Dendritic cell treated with granulocyte-macrophage colony-stimulating factor and Interleukin-4, amounts not matched to agents 40 ng/mL and 50 ng/mL, for 4 days (primary cell): ENCODE measurements at regions not wholly inside any gene's neighbourhood (a gene's known extent, or its start where the extent isn't known, plus 50 kb on each side); places are given as distances from the start of the nearest gene placed in this dataset.

Experiments
- H3K27ac Mint-ChIP-seq: one replicate; pipeline ENCODE4 v1.8.0; 2022; ENCODE audit warnings: mild to moderate bottlenecking, mixed read lengths
- H3K27me3 Mint-ChIP-seq: one replicate; pipeline ENCODE4 v1.8.0; 2022; ENCODE audit warnings: mild to moderate bottlenecking, mixed read lengths
- H3K36me3 Mint-ChIP-seq: one replicate; pipeline ENCODE4 v1.8.0; 2022; ENCODE audit warnings: low read depth, mixed read lengths
- H3K4me1 Mint-ChIP-seq: one replicate; pipeline ENCODE4 v1.8.0; 2022; ENCODE audit warnings: low read depth, mixed read lengths
- H3K4me3 Mint-ChIP-seq: one replicate; pipeline ENCODE4 v1.8.0; 2022; ENCODE audit warnings: mild to moderate bottlenecking, moderate library complexity, mixed read lengths
- H3K9me3 Mint-ChIP-seq: one replicate; pipeline ENCODE4 v1.8.0; 2022; ENCODE audit warnings: mixed read lengths
- intact Hi-C: fragments of 100-400 bp; cut with micrococcal nuclease; formaldehyde crosslinking; loops from one replicate; pipeline ENCODE4 v1.15.0; 2022

GRCh38 chr5:133806847-133807246 is 161.6 kb downstream of the C5orf15 start:
- Mint-ChIP-seq H3K27ac (no peak overlapping the region), H3K36me3 (no peaks in the 10 kb centered on the region), H3K27me3 (peaks cover 10% of the 10 kb centered on the region), H3K4me3 (no peak overlapping the region), H3K4me1 (no peaks in the 10 kb centered on the region), H3K9me3 (no peaks in the 10 kb centered on the region)
- intact Hi-C loops: no loop called here

GRCh38 chr5:133801955-133802751 is 166.3 kb downstream of the C5orf15 start:
- intact Hi-C loops: no loop called here
- H3K9me3 Mint-ChIP-seq: no peaks in the 10 kb centered on the region
- H3K4me1 Mint-ChIP-seq: no peaks in the 10 kb centered on the region
- no peak overlapping the region for H3K4me3 Mint-ChIP-seq
- no peak overlapping the region for H3K27ac Mint-ChIP-seq
- no peaks in the 10 kb centered on the region for H3K36me3 Mint-ChIP-seq
- H3K27me3 Mint-ChIP-seq: peaks cover 7% of the 10 kb centered on the region

- Mint-ChIP-seq H3K9me3 (no peaks in the 10 kb centered on the region), H3K36me3 (no peaks in the 10 kb centered on the region), H3K27ac (no peak overlapping the region), H3K4me1 (no peaks in the 10 kb centered on the region), H3K27me3 (peaks cover 7% of the 10 kb centered on the region), H3K4me3 (no peak overlapping the region)
- intact Hi-C loops: no loop called here
These were observed 167.0 kb downstream of the C5orf15 start for GRCh38 chr5:133801431-133801830.

DNA sequence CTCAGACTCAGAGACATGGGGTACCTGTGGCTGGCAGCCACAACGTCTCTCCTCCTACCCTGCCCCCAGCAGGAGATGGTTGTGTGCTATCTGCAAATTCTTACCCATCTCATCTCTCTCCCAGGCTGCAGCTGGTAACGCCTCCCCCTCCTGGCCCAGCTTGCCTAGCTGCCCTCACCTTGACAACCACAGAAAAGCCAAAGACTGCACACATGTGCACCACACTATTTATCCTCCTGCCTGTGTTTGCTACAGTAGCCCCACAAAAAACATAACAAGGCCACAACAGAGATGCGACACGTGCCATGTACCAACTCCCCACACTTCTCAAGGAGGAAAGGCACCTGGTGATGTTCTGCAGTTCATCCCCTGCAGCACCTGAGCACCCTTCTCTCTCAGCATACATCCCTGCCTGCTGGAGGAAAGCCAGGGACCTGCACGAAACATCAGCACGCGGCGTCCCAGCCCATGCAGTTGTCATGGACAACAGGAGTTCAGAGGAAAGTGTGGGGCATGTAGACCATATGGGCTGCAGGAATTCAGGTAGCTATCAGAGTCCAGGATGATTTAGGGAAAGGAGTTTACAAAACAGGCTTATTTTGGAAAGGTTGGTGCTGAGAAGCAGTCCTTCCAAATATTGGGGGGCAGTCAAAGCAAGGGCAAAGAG is 168.7 kb downstream of the C5orf15 start:
- H3K36me3 Mint-ChIP-seq: no peaks in the 10 kb centered on the region
- no peaks in the 10 kb centered on the region for H3K4me1 Mint-ChIP-seq

GRCh38 chr5:133797167-133797566 is 171.3 kb downstream of the C5orf15 start:
- intact Hi-C loops: no loop called here
- Mint-ChIP-seq H3K27ac (no peak overlapping the region), H3K4me1 (no peaks in the 10 kb centered on the region), H3K27me3 (peaks cover 3% of the 10 kb centered on the region), H3K4me3 (no peak overlapping the region), H3K36me3 (no peaks in the 10 kb centered on the region), H3K9me3 (no peaks in the 10 kb centered on the region)

More for the DNA sequence above, 168.7 kb downstream of the C5orf15 start:
- Mint-ChIP-seq H3K27me3 (peaks cover 3% of the 10 kb centered on the region), H3K27ac (no peak overlapping the region), H3K9me3 (no peaks in the 10 kb centered on the region), H3K4me3 (no peak overlapping the region)
- intact Hi-C loops: no loop called here

DNA sequence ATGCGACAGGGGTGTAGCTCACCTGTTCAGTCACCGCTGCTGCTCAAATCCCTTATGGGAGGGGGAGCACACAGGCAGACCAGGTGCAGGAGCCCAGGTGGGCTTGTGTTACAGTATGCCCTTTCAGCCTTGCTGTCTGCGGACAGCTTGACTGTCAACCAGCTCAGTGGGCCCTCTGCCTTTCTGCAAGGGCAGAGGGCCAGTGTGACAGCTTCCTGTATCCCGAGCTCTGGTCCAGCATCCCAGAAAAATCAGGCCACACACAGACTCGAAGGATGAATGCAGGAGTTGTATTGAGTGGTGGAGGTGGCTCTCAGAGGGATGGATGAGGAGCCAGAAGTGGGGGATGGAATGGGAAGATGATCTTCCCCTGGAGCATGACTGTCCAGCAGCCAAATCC is 172.2 kb downstream of the C5orf15 start:
- peaks cover 2% of the 10 kb centered on the region for H3K27me3 Mint-ChIP-seq
- intact Hi-C loops: no loop called here
- H3K9me3 Mint-ChIP-seq: no peaks in the 10 kb centered on the region
- no peaks in the 10 kb centered on the region for H3K4me1 Mint-ChIP-seq
- no peak overlapping the region for H3K27ac Mint-ChIP-seq
- no peaks in the 10 kb centered on the region for H3K36me3 Mint-ChIP-seq
- H3K4me3 Mint-ChIP-seq: no peak overlapping the region

DNA sequence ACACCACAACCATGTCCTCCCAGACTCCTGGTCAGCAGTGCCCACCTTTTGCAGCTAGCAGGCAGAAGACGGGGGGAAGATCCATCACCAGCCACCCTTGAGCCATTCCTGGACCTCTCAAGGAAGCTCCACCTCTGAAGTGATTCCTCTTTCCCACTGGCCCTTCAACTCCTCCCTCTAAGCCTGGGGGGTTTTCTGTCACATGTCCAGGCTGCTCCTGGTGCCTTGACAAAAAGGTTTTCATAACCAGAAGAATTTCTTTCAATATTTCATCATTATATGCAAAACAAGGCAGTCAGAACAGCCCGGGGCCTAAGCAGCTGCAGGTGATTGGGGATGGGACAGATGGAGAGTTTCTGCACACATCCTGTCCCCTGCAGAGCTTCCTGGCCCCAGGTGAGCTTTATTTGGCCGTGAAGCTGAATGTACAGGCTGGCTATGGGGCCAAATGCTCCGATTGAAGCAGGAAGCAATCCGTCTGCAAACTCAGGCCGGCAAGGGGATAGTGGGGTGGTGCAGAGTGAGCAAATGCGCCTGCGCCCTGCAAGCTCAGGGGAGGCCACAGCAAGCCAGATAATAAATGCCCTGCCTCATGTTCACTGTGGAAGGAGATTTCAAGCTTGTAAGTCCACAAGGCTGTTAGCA is 173.5 kb downstream of the C5orf15 start:
- Mint-ChIP-seq H3K9me3 (no peaks in the 10 kb centered on the region), H3K27me3 (peaks cover 2% of the 10 kb centered on the region), H3K4me3 (no peak overlapping the region), H3K36me3 (no peaks in the 10 kb centered on the region), H3K27ac (no peak overlapping the region), H3K4me1 (no peaks in the 10 kb centered on the region)
- intact Hi-C loops: no loop called here

DNA sequence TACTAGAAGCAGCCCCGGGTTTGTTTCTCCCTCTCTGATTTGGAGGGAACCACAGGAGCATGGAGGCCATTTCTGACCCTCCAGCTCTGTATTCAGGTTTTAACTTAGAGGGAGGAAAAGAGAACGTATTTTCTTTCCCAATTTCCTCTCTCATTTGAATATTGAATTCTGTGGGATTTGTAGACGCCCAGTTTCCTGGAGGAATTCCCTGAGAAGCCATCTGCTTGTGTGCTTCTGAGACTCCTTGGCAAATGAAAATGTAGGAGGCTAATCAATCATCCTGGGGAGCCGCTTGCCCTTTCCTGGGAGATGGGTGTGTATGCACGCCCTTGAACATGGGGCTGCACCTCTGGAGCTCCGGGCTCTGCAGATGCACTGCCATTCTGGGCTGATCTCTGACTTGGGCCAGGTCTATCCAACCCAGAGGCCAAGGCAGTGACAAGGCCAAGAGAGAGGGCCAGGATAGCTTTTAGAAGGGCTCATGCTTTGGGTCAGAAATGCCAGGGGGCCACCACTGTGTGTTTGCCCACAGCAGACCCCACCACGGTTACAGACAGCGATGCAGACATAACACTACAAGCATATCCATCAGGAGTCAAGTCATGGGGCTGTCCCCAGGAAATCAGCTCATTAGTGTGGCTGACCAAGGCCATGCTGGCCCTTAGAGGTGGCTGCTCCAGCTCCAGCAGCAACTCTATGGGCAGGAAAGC is 174.5 kb downstream of the C5orf15 start:
- Mint-ChIP-seq H3K4me1 (no peaks in the 10 kb centered on the region), H3K27me3 (peaks cover 2% of the 10 kb centered on the region), H3K27ac (no peak overlapping the region), H3K9me3 (no peaks in the 10 kb centered on the region), H3K4me3 (no peak overlapping the region), H3K36me3 (no peaks in the 10 kb centered on the region)
- intact Hi-C loops: no loop called here

- intact Hi-C loops: no loop called here
- no peak overlapping the region for H3K4me3 Mint-ChIP-seq
- no peaks in the 10 kb centered on the region for H3K36me3 Mint-ChIP-seq
- H3K9me3 Mint-ChIP-seq: no peaks in the 10 kb centered on the region
- H3K27ac Mint-ChIP-seq: no peak overlapping the region
- peaks cover 2% of the 10 kb centered on the region for H3K27me3 Mint-ChIP-seq
- H3K4me1 Mint-ChIP-seq: no peaks in the 10 kb centered on the region
These were observed 175.8 kb downstream of the C5orf15 start for GRCh38 chr5:133792655-133793054.

GRCh38 chr5:133792024-133792423 is 176.4 kb downstream of the C5orf15 start:
- H3K36me3 Mint-ChIP-seq: no peaks in the 10 kb centered on the region
- H3K9me3 Mint-ChIP-seq: no peaks in the 10 kb centered on the region
- intact Hi-C loops: no loop called here
- no peak overlapping the region for H3K4me3 Mint-ChIP-seq
- H3K27me3 Mint-ChIP-seq: peaks cover 2% of the 10 kb centered on the region
- H3K4me1 Mint-ChIP-seq: no peaks in the 10 kb centered on the region
- H3K27ac Mint-ChIP-seq: no peak overlapping the region

DNA sequence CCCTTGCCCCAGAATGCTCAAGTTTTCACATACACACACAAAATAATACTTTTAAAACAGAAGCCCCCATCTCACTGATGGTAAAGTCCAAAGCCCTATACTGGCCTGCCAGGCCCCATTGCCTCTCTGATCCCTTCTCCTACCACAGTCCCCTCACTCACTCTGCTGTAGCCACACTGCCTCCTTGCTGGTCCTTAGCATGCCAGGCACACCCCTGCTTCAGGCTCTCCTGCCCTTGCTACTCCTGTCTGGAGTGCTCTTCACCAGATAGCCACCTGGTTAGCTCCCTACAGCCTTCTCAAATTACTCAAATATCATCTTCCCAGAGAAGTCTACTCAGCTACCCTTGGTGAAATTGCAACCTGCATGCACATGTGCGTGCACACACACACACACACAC is 177.5 kb downstream of the C5orf15 start:
- H3K4me1 Mint-ChIP-seq: no peaks in the 10 kb centered on the region
- no peaks in the 10 kb centered on the region for H3K9me3 Mint-ChIP-seq
- H3K27me3 Mint-ChIP-seq: peaks cover 2% of the 10 kb centered on the region
- no peak overlapping the region for H3K4me3 Mint-ChIP-seq
- intact Hi-C loops: no loop called here
- no peaks in the 10 kb centered on the region for H3K36me3 Mint-ChIP-seq
- H3K27ac Mint-ChIP-seq: no peak overlapping the region

DNA sequence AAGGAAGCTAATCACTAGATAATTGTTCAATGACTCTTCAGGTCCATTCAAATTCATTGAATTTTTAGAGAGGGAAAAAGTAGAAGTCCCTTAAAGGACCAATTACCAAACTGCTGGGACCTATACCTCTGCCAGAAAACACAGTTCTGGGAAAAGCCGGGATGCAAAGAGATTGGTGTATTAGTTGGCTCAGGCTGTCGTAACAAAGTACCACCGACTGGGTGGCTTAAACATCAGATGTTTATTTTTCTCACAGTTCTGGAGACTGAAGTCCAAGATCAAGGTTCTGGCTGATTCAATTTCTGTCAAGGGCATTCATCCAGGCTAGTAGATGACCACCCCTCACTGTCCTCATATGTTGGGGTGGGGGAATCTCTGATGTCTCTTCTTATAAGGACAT is 177.1 kb upstream of the FSTL4 start:
- Mint-ChIP-seq H3K4me1 (no peaks in the 10 kb centered on the region), H3K36me3 (no peaks in the 10 kb centered on the region), H3K9me3 (no peaks in the 10 kb centered on the region), H3K4me3 (no peak overlapping the region), H3K27me3 (peaks cover 2% of the 10 kb centered on the region), H3K27ac (no peak overlapping the region)
- intact Hi-C loops: no loop called here

- H3K27me3 Mint-ChIP-seq: peaks cover 2% of the 10 kb centered on the region
- H3K4me1 Mint-ChIP-seq: no peaks in the 10 kb centered on the region
- no peaks in the 10 kb centered on the region for H3K36me3 Mint-ChIP-seq
- H3K4me3 Mint-ChIP-seq: no peak overlapping the region
- no peaks in the 10 kb centered on the region for H3K9me3 Mint-ChIP-seq
- no peak overlapping the region for H3K27ac Mint-ChIP-seq
- intact Hi-C loops: no loop called here
These were observed 175.8 kb upstream of the FSTL4 start for GRCh38 chr5:133788121-133788520.

GRCh38 chr5:133786420-133786819 is 174.1 kb upstream of the FSTL4 start:
- Mint-ChIP-seq H3K4me1 (no peaks in the 10 kb centered on the region), H3K27ac (no peak overlapping the region), H3K9me3 (no peaks in the 10 kb centered on the region), H3K4me3 (no peak overlapping the region), H3K36me3 (no peaks in the 10 kb centered on the region), H3K27me3 (no peaks in the 10 kb centered on the region)
- intact Hi-C loops: no loop called here
